NCI-H2107 treated with DMSO at 0.1 percent for 48 hours (cell line): ENCODE measurements at regions not wholly inside any gene's neighbourhood (a gene's known extent, or its start where the extent isn't known, plus 50 kb on each side); places are given as distances from the start of the nearest gene placed in this dataset.

Experiments used
- DNase-seq: peaks from one replicate; lab custom pipeline; 2025; ENCODE audit not compliant: unreplicated experiment; lab: John Stamatoyannopoulos, UW

DNA sequence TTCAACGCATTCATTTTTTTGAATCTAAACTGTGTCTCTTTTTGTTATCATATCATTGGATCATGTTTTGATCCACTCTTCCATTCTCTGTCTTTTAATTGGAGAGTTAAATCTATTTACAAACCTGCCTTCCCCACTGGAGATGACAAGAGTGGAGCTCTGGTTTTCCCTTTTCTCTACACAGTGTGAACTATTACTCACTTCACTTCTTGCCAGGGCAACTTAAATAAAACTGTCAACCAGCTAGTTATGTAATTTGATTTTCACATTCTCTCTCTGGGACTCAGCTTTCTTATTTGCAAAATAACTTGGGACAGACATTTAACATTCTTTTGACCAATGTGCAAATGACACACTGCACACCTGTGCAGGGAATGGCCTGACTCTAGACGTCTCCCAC lies 230.8 kb upstream of the CST7 start:
- no peak for DNase-seq

DNA sequence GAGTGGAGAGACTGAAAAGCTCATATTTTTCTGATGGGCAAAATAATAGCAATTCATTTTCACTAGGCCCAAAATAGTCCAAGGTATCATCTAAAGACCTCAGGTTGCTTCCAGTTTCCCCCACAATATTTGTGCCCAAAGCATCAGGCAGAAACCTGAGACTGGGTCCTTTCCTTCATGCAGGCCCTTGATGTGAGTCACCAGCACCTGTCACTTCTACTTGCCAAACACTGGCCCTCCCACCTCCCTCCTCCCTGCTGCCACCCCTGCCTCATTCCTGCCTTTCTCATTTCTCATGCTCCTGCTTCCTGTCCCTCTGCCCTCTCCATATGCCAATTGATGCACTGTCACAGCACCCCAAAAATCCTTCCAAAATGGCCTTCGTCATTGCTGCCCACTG lies 230.4 kb upstream of the CST7 start:
- peak; percentile 0 for DNase-seq

DNA sequence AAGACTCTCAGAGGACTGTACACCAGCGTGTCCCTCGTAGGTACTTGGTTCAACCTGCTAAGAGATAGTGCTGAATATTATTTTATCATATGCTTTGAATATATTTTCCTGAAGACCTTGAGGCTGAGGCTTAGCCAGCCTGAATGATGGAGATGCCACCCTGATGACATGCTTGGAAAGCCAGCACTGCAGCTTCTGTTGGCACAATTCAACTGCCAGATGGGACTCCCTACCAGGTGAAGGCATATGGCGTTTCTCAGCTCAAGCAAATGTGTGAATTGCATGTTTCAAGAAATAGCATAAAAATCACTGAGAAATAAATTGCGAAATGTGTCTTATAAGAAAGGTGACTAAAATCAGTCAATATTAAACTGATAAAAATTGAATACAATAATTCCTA lies 228.1 kb upstream of the CST7 start:
- no peak for DNase-seq

DNA sequence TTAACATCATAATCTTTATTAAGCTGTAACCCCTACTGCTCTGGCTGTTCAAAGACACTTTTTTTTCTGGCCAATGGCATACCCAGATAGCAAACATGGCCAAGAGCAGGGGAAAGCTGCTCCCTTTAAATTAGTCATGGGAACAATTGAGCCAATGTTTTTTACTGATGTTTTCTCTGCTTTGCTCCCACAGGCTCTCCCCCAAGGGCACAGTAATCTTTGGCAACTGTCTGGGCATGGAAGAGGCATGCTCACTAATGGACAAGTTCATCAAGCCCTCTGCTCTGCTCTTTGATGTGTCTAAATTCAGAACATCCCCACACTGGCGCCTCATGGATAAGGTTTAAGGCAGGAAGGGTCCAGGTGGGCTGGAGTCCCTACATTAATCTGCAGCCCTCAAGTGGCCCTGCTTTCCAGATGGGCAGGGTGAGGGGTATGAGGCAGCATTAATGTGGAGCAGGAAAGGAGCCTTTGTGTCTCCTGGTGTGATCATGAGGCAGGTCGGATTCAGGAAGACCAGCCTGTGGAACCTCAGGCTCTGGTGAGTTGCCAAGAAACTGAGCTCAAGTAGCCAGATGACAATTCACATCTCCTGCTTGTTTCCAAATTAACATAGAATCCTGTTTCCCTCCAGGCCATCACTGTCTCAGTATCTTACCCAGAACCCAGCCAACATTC lies 227.0 kb upstream of the CST7 start:
- DNase-seq = no peak

DNA sequence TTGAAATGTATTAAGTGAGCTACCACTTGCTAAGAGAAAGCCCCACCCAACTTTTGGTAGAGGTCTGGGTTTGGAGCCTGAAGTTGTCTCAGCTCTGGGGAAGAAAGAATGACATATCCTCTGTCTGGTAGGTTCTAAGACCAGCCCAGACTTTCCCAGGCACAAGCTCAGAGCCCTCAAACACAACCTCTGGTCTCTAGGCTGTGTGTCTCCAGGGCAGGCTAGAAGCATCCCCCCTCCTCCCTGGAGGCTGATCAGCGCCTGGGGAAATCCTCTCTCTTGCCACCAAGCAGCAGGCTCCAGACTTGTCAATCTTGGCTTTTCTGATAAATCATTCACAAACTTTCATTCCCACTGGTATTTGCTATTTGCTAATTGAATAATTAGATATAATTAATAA lies 226.5 kb upstream of the CST7 start:
- DNase-seq = no peak

DNA sequence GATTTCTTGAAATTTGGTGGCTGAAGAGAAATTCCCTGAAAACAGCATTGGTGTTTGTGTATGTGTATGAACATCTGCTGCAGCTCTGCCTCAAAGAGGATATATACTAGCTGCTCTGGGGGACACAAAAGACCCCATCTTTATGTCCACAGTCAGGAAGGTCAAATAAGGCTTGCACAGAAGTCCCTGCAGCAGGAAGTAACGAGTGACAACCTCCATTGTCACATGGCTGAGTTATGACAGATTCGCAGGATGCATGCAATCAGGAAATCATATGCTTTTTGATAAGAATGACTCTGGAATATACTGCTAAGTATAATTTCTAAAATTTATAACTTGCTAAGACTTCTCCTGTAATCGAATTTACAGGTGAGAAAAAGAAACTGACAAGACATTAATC lies 225.9 kb upstream of the CST7 start:
- DNase-seq = no peak

DNA sequence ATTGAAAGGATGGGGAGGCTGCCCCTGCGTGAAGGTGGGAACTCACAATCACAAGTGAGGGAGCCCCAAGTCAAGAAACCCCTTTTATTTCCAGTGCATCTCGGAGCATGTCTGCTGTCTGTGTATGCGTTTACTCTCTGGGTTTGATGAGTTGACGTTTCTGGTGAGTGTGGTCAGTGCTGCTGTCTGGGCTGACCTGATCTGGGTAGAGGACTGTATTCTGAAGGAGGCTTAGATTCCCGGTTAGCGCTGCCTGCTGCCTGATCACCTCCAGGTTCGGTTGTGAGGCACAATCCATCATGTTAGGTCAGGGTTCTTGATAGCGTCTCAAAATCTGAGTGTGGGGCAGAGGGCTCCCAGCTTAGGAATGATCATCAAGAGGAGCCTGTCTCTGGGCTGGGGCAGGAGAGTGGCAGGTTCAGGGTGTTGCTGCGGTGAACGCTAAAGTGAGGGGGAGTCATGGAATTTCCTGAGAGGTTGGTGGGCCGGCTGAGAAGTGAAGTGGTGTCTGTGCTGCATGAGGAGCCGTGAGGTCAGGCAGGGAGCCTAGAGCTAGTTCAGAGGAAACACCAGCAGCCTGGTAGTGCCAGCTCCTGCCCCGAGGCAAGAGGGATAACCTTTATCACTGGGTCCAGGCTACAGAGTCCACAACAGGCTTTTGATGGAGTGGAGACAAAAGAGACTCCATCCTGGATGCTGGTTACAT lies 225.3 kb upstream of the CST7 start:
- DNase-seq = no peak

DNA sequence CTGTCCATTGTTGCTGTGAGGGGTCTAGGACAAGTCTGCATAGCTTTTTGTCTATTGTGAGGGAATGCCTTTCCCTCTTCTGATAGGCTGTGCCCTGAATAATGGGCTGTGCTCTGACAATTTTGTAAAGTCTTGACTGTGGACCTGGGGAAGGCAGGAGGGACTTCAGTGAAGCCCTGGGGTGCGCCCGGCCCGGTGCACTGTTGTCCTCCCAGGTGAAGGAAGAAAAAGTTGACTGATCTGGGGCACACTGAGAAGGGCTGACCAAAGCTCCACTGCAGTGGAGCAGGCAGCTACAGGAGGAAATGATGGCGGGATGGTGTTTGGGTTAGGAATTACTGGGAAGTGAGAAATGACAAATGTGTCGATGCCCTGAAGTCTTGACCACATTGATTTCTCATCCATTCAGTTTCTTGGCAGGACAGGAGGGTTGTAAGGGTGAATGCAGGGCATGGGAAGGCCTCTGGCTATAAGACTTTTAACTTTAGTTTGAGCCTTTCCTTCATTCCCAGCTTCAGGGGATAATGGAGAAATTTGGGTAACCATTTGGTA lies 224.0 kb upstream of the CST7 start:
- DNase-seq = no peak

DNA sequence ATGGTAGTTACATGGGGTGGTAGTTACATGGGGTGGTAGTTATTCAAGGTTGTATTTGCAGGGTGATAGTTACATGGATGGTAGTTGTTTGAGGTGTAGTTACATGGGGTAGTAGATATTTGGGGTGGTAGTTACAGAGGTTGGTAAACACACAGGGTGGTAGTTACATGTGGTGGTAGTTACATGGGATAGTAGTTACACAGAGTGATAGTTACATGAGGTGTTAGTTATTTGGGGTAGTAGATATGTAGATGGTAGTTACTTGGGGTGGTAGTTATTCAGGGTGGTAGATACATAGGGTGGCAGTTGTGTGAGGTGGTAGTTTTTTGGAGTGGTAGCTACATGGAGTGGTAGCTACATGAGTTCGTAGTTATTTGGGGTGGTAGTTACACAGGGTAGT lies 221.3 kb upstream of the CST7 start:
- DNase-seq = no peak

DNA sequence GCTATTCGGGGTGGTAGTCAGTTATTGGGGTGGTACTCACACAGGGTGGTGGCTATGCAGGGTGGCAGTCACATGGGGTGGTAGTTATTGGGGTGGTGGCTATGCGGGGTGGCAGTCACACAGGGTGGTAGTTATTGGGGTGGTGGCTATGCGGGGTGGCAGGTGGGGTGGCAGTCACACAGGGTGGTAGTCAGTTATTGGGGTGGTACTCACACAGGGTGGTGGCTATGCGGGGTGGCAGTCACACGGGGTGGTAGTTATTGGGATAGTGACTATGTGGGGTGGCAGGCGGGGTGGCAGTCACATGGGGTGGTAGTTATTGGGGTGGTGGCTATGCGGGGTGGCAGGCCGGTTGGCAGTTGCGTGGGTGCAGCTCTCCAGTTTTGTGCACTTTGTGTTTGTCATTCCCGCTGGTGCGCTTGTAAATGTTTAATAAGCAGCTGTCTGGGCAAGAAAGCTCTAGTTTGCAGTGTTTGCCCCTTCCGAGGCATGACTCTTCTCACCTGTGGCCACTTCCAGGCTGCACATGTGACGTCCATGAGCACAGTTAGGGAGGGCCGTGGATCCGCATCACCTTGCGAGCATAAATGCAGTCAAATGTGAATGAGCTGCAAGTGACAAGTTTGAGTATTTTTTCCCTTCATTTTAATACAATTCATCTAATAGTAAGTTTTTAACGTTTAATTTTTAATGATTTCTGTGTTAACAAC lies 219.0 kb upstream of the CST7 start:
- DNase-seq = no peak

DNA sequence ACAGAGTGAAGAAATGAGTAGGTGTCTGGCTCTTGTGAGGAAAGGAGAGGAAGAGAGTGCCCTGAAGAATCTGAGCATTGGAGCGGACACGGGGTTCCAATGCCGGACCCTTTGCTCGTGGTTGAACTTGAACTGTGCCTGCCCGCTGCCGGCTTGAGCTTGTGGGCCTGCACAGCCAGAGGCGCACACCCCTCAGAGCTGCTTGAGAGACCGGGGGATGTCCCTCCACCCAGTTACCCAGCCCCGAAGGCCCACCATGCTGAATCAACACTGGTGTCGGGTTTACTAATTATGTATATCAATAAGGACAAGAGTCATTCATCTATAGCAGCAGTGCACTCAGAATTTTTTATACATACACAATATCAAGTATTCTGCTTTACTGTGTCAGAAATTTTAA lies 218.3 kb upstream of the CST7 start:
- no peak for DNase-seq

DNA sequence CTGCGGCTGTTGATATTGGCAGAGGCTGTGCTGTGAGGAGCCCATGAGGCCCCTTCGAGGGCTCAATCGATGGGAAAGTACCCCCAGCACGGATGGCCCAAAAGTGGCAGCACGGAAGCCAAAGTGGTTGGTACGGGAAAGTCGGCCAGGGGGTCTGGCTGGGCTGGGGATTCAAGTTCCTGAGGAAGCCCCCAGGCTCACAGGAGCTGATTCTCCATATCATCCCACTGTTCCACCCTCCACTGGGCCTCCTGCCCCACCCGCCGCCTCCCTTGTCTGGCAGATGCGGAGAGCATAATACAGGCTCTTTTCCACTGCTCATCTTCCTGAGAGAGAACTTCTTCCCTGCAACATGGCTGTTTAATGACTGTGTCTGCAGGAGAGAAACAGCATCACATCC lies 217.8 kb upstream of the CST7 start:
- DNase-seq = no peak

DNA sequence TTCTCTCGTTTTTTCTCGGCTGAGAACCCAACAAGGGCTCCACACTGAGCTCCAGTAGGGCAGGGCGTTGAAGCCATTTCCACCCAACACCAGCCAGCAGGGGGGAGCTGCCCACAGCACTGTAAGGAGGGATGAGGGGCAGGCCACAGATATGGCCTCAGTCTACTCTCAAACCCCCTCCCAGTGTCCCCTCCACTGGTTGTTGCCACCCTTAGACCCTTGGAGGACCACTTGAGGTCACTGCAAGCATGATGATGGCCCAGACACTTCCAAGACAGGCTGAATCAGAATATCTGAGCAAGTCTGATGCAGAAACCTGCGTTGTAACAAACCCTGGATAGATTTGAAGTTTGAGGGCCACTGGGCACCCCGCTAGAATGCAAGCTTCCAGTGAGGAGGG lies 217.0 kb upstream of the CST7 start:
- no peak for DNase-seq

DNA sequence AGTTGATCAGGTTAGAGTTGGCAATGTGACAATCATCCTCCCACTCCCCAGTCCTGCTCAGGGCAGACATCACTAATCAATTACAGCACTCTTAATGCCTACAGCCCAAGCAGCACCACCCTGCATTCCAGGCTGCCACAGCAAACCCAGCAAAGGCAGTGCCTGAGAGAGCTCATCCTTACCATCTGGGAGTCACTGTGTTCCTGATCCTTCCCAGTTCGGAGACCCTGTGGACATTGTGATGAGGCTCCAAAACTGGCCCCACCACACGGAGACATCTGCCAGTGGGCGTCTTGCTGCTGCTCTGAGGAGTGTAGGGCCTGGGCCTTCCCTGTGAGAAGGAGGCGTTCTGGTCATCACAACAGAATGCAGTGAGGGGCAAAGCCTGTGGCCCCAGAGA lies 216.5 kb upstream of the CST7 start:
- no peak for DNase-seq

DNA sequence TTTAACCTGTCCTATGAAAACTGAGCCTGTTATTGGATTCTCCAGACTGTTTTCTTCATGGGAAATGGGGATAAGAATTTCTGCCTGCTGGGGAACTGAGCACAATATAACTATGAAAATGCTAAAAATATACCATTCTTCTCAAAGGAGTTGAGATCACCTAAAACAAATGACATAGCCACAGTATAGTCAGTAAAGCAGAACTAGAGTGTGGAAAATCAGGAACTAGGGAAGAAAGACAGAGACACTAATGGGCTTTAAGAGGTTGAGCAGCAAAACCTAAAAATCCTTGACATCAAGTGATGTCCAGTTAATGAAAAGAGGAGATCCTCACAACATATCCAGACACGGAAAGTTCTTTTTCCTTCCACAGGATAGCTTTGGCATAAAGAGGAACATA lies 215.7 kb upstream of the CST7 start:
- DNase-seq = no peak

DNA sequence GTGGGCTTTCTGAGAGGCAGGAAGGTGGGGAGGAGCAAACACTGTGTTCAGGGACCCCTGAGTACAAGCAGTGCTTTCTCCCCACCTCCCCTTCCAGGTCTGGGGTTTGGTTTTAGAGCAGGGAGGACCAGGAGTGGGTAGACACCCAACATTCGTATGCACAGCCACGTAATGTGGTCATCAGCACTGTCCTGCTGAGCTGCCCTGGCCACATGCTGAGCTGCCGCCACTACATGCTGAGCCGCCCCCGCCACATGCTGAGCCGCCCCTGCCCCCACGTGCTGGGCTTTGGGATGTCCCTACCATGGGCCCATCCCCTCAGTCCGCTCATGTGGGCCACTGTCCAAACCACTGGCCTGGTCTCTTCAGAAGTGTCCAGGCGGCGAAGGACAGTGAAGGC lies 214.9 kb upstream of the CST7 start:
- DNase-seq = no peak

DNA sequence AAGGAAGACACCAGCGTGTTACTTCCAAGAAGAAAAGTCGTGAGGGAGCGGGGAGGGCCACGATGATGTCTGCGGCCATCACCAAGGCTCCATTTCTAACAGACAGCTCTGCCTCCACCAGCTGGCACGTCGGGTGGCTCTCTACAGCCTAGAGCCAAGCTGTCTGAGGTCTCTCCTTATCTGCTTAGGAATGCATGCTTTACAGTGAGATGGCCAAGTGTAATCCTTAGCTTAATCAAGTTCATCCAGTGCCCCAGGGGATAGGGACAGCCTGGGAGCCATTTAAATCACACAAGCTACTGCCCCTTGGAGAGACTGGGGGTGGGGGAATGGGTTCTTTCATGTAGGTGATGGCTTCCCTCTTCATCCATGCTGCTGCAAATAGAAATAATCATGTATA lies 213.8 kb upstream of the CST7 start:
- no peak for DNase-seq

DNA sequence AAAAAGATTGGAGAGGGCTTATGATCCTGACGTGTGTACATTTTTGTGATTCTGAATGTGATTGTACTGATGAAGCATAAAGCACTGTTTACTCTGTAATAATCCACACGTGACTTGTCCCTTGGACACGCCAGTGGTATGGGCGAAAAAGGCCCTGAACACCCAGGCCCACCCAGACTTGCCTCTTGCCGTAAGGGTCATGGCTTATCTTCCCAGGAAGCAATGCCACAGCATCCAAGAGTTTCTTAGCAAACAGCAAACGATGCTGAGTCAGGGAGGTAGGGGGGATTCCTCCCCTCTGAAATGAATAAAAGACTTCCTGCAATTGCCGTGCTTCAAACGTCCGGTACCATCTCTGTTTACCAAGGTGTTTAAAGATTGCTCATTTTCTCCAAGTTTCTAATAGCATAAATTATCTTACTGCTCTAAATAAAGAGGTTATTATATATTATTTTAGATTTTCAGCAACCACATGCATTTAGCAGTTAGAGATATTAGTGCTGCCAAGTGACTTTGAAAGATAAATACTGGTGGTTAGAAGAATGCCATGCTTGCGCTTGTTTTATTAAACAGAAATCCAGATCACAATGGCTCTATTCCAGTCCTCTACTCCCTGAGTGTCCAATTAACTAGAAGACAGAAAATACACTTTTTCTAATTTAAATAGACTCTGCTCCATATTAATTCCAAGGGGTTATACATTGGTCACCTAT lies 212.8 kb upstream of the CST7 start:
- DNase-seq = no peak

DNA sequence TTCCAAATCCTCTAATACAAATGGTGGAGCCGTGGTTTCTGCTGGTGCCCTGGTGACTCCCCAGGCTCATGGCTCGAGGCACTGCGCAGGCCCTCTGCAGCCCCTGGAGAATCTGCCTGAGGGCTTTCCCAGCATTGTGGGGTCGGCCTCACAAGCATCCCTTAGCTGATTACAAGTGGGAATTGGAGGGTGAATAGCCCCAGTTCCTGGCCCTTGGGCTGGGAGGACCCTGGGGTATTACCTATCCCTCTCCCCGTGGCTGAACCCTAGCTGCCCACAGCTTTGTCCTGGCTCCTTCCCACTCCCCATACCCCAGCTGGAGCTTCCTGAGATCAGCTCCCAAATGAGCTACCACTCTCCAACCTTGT lies 212.2 kb upstream of the CST7 start:
- DNase-seq = no peak

DNA sequence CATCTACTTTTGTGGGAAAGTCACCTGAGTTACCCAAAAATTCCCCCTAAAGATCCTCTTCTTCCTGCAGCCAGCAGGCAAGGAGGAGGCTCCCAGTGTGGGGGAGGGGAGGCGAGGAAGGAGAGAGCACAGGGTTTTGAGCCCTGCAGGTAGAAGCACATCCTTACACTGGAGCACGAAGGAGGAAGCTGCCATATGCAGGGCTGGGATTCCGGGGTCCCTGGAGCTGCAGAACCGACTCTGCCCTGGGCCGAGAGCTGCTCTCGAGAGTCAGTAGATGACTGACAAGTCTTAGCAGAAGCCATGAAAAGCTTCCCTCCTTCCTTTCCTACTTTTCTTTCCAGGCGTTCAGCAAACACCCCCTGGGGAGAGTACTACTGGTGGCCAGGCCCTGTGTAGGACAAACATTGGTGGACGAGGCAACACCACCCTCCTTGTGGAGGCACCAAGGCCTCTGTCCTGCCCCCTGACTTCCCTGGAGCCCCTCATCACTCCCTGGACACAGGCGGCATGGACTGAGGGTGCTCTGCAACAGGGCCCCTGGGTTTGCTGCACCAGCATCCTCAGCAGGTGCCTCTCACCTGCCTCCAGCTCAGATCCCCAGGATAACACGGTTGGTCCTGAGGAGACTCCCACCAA lies 211.7 kb upstream of the CST7 start:
- DNase-seq = no peak
